Panc1 (cell line): ENCODE measurements at regions not wholly inside any gene's neighbourhood (a gene's known extent, or its start where the extent isn't known, plus 50 kb on each side); places are given as distances from the start of the nearest gene placed in this dataset.

Experiments used
- ATAC-seq: fragments of 200-7000 bp; cut with Tn5 transposase; 2 replicates; pipeline ENCODE4 v1.9.1; 2020; ENCODE audit warnings: mild to moderate bottlenecking, moderate library complexity
- BruUV-seq: library from RNA; stranded (reverse); fragments of 400-500 nt; replicated peaks from 2 replicates; lab custom pipeline; 2021; lab: Mats Ljungman, UMichigan
- CTCF ChIA-PET: fragments of 300-600 bp; sonication (Branson Sonifier 250); formaldehyde crosslinking; loops from one replicate; lab custom pipeline; 2022; ENCODE audit warnings: antibody characterized with exemption; lab: Charles Lee
- POLR2A ChIA-PET: fragments of 300-600 bp; sonication (Branson Sonifier 250); formaldehyde crosslinking; loops from one replicate; lab custom pipeline; 2022; ENCODE audit warnings: antibody characterized with exemption; lab: Charles Lee
- DNase-seq: peaks from one replicate; pipeline ENCODE4 v3.0.0-alpha.2; 2010; ENCODE audit warnings: low read depth, low spot score
- H3K27ac ChIP-seq: 2 replicates; pipeline ENCODE4 v1.5.1; 2011; ENCODE audit warnings: mild to moderate bottlenecking, low read length, inconsistent platforms
- H3K27me3 ChIP-seq: fragments of 200-500 bp; sonication (Bioruptor generic); 2 replicates; pipeline ENCODE4 v1.6.0; 2014; ENCODE audit warnings: low read length, inconsistent platforms; ENCODE audit not compliant: control insufficient read depth, insufficient read depth
- H3K36me3 ChIP-seq: fragments of 200-500 bp; sonication (Bioruptor generic); 2 replicates; pipeline ENCODE4 v1.5.1; 2014; ENCODE audit warnings: inconsistent platforms, mild to moderate bottlenecking, low read length, moderate library complexity; ENCODE audit not compliant: control insufficient read depth, insufficient read depth
- H3K4me1 ChIP-seq: 2 replicates; pipeline ENCODE4 v1.5.1; 2011; ENCODE audit warnings: inconsistent platforms, mild to moderate bottlenecking, low read length, moderate library complexity; ENCODE audit not compliant: control insufficient read depth, insufficient read depth
- H3K4me3 ChIP-seq, 2 experiments: 2 replicates each; pipeline ENCODE4 v1.5.1; 2011 to 2012; ENCODE audit warnings: low read depth in 2 of 2, low read length in 2 of 2, mild to moderate bottlenecking in 2 of 2, inconsistent platforms in 1 of 2, moderate library complexity in 1 of 2
- H3K9me3 ChIP-seq: fragments of 200-500 bp; sonication (Bioruptor generic); 2 replicates; pipeline ENCODE4 v1.5.1; 2014; ENCODE audit warnings: low read depth, mild to moderate bottlenecking, inconsistent platforms, low read length, moderate library complexity; ENCODE audit not compliant: control insufficient read depth, insufficient read depth
- TCF7L2 ChIP-seq: IDR thresholded peaks from 2 replicates; pipeline ENCODE4 v1.6.1; 2011; ENCODE audit warnings: mild to moderate bottlenecking, low read depth, low read length, inconsistent platforms
- in situ Hi-C: cut with HindIII; loops from 2 replicates; pipeline ENCODE4 v1.10.0; 2016; ENCODE audit warnings: low sequenced_read_pairs, low pct_unique_long_range_greater_than_20kb
- intact Hi-C: fragments of 100-400 bp; cut with micrococcal nuclease; formaldehyde crosslinking; loops from one replicate; pipeline ENCODE4 v1.10.0; 2022; ENCODE audit not compliant: unreplicated experiment
- TF ChIP-seq, protein P1 (sequence below): fragments of 450-650 bp; IDR thresholded peaks from 2 replicates; pipeline ENCODE4 v1.5.1; 2017; ENCODE audit warnings: mild to moderate bottlenecking
- TF ChIP-seq, protein P2 (sequence below), 2 experiments: IDR thresholded peaks; 2 replicates each; pipeline ENCODE4 v1.6.1; 2011 to 2012; ENCODE audit warnings: low read depth in 2 of 2, control low read depth in 1 of 2, low read length in 1 of 2, mild to moderate bottlenecking in 1 of 2, moderate library complexity in 1 of 2; ENCODE audit not compliant: insufficient read depth in 1 of 2

DNA sequence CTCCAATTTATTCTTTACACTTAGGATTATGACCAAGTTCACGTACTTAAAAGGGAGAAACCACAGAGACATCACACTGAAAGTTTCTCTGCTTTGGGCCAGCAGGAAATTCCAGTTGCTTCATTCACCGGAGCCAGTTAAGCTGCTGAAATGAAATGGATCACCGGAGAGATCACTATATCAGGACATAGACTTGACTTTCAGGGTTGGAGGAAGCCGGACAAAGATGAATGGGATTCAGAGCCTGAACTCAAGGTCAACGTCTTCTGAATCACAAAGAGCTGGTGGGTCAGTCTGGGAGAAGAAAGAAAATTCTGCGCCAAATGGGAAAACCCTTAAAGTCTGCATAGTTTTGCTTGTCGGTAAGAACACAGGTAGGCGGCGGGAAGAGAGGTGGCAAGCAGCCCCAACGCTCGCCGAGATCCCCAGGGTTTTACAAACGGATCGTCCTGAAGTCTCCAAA, 81.9 kb upstream of the CCDC28A start:
- ChIA-PET CTCF (interaction anchor here (1.0 to 1.1 kb wide), 2 partner anchors 74 to 106 kb away, joined by 3 read pairs; no protein-coding TSS in a partner anchor), POLR2A (no interaction called here)
- H3K27me3 ChIP-seq, result no peaks in the 10 kb centered on the region
- in situ Hi-C loops (no loop called here), intact Hi-C loops (loop anchor here (2.0 kb wide), 1 partner anchor 75 kb away; no protein-coding TSS in a partner anchor)
- ATAC-seq (peak; percentile 23), DNase-seq (no peak)
- H3K4me1 ChIP-seq, result peaks cover 11% of the 10 kb centered on the region
- BruUV-seq, result no TSS peak
- no peaks in the 10 kb centered on the region for H3K9me3 ChIP-seq
- peak; percentile 39; the same call in 1 of the 2 replicates for TF ChIP-seq TCF7L2
- TF ChIP-seq, protein P1, sequence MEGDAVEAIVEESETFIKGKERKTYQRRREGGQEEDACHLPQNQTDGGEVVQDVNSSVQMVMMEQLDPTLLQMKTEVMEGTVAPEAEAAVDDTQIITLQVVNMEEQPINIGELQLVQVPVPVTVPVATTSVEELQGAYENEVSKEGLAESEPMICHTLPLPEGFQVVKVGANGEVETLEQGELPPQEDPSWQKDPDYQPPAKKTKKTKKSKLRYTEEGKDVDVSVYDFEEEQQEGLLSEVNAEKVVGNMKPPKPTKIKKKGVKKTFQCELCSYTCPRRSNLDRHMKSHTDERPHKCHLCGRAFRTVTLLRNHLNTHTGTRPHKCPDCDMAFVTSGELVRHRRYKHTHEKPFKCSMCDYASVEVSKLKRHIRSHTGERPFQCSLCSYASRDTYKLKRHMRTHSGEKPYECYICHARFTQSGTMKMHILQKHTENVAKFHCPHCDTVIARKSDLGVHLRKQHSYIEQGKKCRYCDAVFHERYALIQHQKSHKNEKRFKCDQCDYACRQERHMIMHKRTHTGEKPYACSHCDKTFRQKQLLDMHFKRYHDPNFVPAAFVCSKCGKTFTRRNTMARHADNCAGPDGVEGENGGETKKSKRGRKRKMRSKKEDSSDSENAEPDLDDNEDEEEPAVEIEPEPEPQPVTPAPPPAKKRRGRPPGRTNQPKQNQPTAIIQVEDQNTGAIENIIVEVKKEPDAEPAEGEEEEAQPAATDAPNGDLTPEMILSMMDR, result no peak
- H3K36me3 ChIP-seq, result no peaks in the 10 kb centered on the region
- H3K27ac ChIP-seq, result peak overlapping the region; percentile 89
- H3K4me3 ChIP-seq, result peak overlapping the region; percentile 69 to 87

DNA sequence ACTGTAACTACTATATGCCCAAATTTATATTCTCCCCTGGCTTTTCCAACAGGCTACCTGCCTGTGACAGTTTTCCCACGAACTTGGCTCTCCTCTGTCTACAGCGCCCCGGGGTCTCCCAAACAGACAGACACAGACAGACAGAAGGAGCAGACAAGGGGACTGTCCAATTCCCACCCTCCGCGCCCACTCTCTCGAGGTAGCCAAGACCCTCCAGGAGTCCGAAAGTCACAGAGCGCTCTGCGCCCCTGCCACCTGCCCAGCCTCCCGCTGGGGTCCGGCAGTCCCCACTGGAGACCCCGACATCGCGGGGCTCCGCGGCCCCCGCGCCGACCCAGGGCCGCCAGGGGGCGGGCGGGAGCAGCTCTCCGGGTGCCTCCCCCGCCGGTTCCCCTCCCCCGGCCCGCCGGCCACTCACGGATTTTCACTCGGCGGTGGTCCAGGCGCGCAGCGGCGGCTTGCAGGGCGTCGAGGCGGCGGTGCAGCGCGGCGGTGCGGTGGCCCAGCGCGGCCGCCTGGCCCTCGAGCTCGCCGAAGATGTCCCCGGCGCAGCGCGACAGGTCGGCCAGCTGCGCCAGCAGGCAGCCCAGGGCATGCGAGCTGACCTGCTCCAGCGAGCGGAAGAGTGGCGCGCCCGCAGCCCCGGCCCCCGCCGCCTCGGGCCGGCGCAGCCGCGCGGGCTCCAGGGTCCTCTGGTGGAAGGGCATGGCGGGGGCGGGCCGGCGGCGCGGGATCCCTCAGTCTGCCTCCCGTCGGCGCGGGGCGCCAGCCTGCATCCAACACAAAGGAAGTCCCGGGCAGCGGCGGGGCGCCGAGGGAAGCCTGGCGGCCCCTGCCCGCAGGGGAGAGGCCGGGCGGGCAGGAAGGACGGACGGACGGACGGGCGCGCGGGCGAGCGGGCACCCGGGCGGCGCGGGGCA, 81.3 kb upstream of the CCDC28A start:
- peak overlapping the region; percentile 69 to 87 for H3K4me3 ChIP-seq
- peak overlapping the region; percentile 89 for H3K27ac ChIP-seq
- H3K4me1 ChIP-seq, result peaks cover 11% of the 10 kb centered on the region
- no TSS peak for BruUV-seq
- no peaks in the 10 kb centered on the region for H3K9me3 ChIP-seq
- H3K36me3 ChIP-seq, result no peaks in the 10 kb centered on the region
- CTCF ChIA-PET, result interaction anchor here (1.0 to 1.1 kb wide), 2 partner anchors 74 to 107 kb away, joined by 3 read pairs; no protein-coding TSS in a partner anchor
- ATAC-seq (peak; percentile 75), DNase-seq (no peak)
- in situ Hi-C loops, result no loop called here
- intact Hi-C loops, result no loop called here
- POLR2A ChIA-PET, result no interaction called here
- H3K27me3 ChIP-seq, result no peaks in the 10 kb centered on the region
- TF ChIP-seq, protein P2, sequence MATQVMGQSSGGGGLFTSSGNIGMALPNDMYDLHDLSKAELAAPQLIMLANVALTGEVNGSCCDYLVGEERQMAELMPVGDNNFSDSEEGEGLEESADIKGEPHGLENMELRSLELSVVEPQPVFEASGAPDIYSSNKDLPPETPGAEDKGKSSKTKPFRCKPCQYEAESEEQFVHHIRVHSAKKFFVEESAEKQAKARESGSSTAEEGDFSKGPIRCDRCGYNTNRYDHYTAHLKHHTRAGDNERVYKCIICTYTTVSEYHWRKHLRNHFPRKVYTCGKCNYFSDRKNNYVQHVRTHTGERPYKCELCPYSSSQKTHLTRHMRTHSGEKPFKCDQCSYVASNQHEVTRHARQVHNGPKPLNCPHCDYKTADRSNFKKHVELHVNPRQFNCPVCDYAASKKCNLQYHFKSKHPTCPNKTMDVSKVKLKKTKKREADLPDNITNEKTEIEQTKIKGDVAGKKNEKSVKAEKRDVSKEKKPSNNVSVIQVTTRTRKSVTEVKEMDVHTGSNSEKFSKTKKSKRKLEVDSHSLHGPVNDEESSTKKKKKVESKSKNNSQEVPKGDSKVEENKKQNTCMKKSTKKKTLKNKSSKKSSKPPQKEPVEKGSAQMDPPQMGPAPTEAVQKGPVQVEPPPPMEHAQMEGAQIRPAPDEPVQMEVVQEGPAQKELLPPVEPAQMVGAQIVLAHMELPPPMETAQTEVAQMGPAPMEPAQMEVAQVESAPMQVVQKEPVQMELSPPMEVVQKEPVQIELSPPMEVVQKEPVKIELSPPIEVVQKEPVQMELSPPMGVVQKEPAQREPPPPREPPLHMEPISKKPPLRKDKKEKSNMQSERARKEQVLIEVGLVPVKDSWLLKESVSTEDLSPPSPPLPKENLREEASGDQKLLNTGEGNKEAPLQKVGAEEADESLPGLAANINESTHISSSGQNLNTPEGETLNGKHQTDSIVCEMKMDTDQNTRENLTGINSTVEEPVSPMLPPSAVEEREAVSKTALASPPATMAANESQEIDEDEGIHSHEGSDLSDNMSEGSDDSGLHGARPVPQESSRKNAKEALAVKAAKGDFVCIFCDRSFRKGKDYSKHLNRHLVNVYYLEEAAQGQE (IDR thresholded peaks at IDR 0.05; ENCODE audit: insufficient read depth in 1 of 2, low read depth in 2 of 2, low read length in 1 of 2), result no peak
- TF ChIP-seq, protein P1, result peak; percentile 98
